ENCODE measurements at regions not wholly inside any gene's neighbourhood (a gene's known extent, or its start where the extent isn't known, plus 50 kb on each side); places are given as distances from the start of the nearest gene placed in this dataset.
A peak's percentile ranks its signal among the peaks of the same experiment; 100 is the strongest.

GRCh38 chrX:146477341-146477740 is 332.2 kb upstream of the CXorf51B start:
- POLR2A ChIA-PET (ENCODE audit: unreplicated experiment): no interaction called here
- no peak overlapping the region for H4K91ac ChIP-seq (ENCODE audit: insufficient read depth, low read depth, low read length)
- H3K9me1 ChIP-seq (ENCODE audit: insufficient read depth, low read length): no peaks in the 10 kb centered on the region
- H3K23ac ChIP-seq (ENCODE audit: low read depth, low read length): no peak overlapping the region
- H4K5ac ChIP-seq (ENCODE audit: low read depth, low read length): no peak overlapping the region
- no peaks in the 10 kb centered on the region for H3K36me3 ChIP-seq (ENCODE audit: control insufficient read depth, insufficient read depth, low read length)
- H3K56ac ChIP-seq (ENCODE audit: extremely low read depth, insufficient read depth, low read length): no peak overlapping the region
- H2BK20ac ChIP-seq (ENCODE audit: low read depth, low read length): no peak overlapping the region
- no peak overlapping the region for H3K14ac ChIP-seq (replicated peaks; ENCODE audit: low read depth, low read length)
- no peak overlapping the region for H3K4ac ChIP-seq (ENCODE audit: low read depth, low read length)
- H3K9me3 ChIP-seq (ENCODE audit: control insufficient read depth, insufficient read depth, low read length): peaks cover 13% of the 10 kb centered on the region; the same call in 1 of the 2 replicates
- no peaks in the 10 kb centered on the region for H3K79me1 ChIP-seq (ENCODE audit: low read depth in 1 of 2, low read length in 2 of 2)
- H2AK9ac ChIP-seq (replicated peaks; ENCODE audit: low read depth, low read length, poor library complexity): no peak overlapping the region
- no peak overlapping the region for H2AFZ ChIP-seq (replicated peaks; ENCODE audit: low read length, poor library complexity)
- 76 to 80% methylated on average over 1 to 7 of the region's 10 CpGs for WGBS, 2 experiments (ENCODE audit: extremely low coverage in 2 of 2, insufficient read length in 1 of 2)
- intact Hi-C loops (cut with micrococcal nuclease): no loop called here
- BruUV-seq (replicated peaks): no TSS peak
- H3K9ac ChIP-seq (ENCODE audit: low read depth, low read length): no peak overlapping the region
- no peak overlapping the region for H3K18ac ChIP-seq (ENCODE audit: low read depth, low read length)
- no peak overlapping the region for H2AK5ac ChIP-seq (ENCODE audit: low read depth, low read length)
- CTCF ChIA-PET: no interaction called here
- H4K20me1 ChIP-seq (ENCODE audit: insufficient read depth, low read length): no peaks in the 10 kb centered on the region
- TF ChIP-seq NFE2L2 (IDR thresholded peaks at IDR 0.05; ENCODE audit: low read depth, low read length): no peak
- TF ChIP-seq POLR2A (IDR thresholded peaks at IDR 0.05; ENCODE audit: low read depth, low read length): no peak
- TF ChIP-seq CHD1 (IDR thresholded peaks at IDR 0.05; ENCODE audit: low read depth, low read length): no peak
- no peak for TF ChIP-seq CTCF (conservative IDR thresholded peaks at IDR 0.05; ENCODE audit: low read depth, low read length)
- TF ChIP-seq MAZ (IDR thresholded peaks at IDR 0.05; ENCODE audit: borderline replicate concordance, low read depth, low read length): no peak
- TF ChIP-seq SMC3 (IDR thresholded peaks at IDR 0.05; ENCODE audit: low read depth, low read length): no peak
- no peak for TF ChIP-seq CEBPB (IDR thresholded peaks at IDR 0.05; ENCODE audit: low read depth, low read length)
- TF ChIP-seq BHLHE40 (IDR thresholded peaks at IDR 0.05; ENCODE audit: low read depth, low read length): no peak
- no peak for TF ChIP-seq USF2 (IDR thresholded peaks at IDR 0.05; ENCODE audit: low read depth, low read length)
- TF ChIP-seq MXI1 (IDR thresholded peaks at IDR 0.05; ENCODE audit: borderline replicate concordance, low read depth, low read length): no peak
- TF ChIP-seq ELK1 (IDR thresholded peaks at IDR 0.05; ENCODE audit: borderline replicate concordance, low read depth, low read length): no peak
- no peak for TF ChIP-seq RFX5 (IDR thresholded peaks at IDR 0.05; ENCODE audit: low read depth, low read length)
- no peak for TF ChIP-seq MAFK (IDR thresholded peaks at IDR 0.05; ENCODE audit: low read depth, low read length)
- no peak for TF ChIP-seq FOS (IDR thresholded peaks at IDR 0.05; ENCODE audit: low read depth, low read length)
- TF ChIP-seq RCOR1 (IDR thresholded peaks at IDR 0.05; ENCODE audit: insufficient replicate concordance, low read length): no peak
- TF ChIP-seq RAD21 (IDR thresholded peaks at IDR 0.05; ENCODE audit: low read length): no peak
- dilution Hi-C loops (cut with HindIII; ENCODE audit: low sequenced_read_pairs, unreplicated experiment): no loop called here
- no peak for ATAC-seq (ENCODE audit: low read depth)
- no peak overlapping the region for H3K4me2 ChIP-seq (ENCODE audit: low read depth, low read length)
- in situ Hi-C loops (cut with MboI; ENCODE audit: low sequenced_read_pairs): no loop called here
- no peak for DNase-seq
- H3K4me1 ChIP-seq (ENCODE audit: control insufficient read depth, insufficient read depth, low read length): no peaks in the 10 kb centered on the region
- H2BK5ac ChIP-seq (ENCODE audit: low read depth, low read length, poor library complexity, severe bottlenecking): peak overlapping the region; percentile 73
- H3K27me3 ChIP-seq (ENCODE audit: control insufficient read depth, insufficient read depth, low read length): no peaks in the 10 kb centered on the region
- H3K4me3 ChIP-seq (ENCODE audit: insufficient read depth, low read depth, low read length): no peak overlapping the region
- no peak overlapping the region for H4K8ac ChIP-seq (ENCODE audit: low read depth in 2 of 2, low read length in 2 of 2)
- H3K27ac ChIP-seq (ENCODE audit: insufficient read depth, low read length): no peak overlapping the region
- H2BK15ac ChIP-seq (ENCODE audit: low read depth, low read length): no peak overlapping the region
- no peak overlapping the region for H2BK120ac ChIP-seq (ENCODE audit: low read depth, low read length)

All from IMR-90 (cell line).